Nephron (organoid): ENCODE measurements at regions not wholly inside any gene's neighbourhood (a gene's known extent, or its start where the extent isn't known, plus 50 kb on each side); places are given as distances from the start of the nearest gene placed in this dataset.

Experiments
- H3K27ac Mint-ChIP-seq, 3 experiments: 2 replicates each; pipeline ENCODE4 v1.8.0; 2020; ENCODE audit warnings: mixed read lengths in 3 of 3, mild to moderate bottlenecking in 2 of 3, moderate library complexity in 1 of 3
- H3K27me3 Mint-ChIP-seq: 2 replicates; pipeline ENCODE4 v1.8.0; 2021; ENCODE audit warnings: low read depth, mild to moderate bottlenecking, moderate library complexity, mixed read lengths
- H3K36me3 Mint-ChIP-seq: 2 replicates; pipeline ENCODE4 v1.8.0; 2020; ENCODE audit warnings: low read depth, mixed read lengths
- H3K4me1 Mint-ChIP-seq: 2 replicates; pipeline ENCODE4 v1.8.0; 2020; ENCODE audit warnings: mixed read lengths
- H3K4me3 Mint-ChIP-seq, 3 experiments: 2 replicates each; pipeline ENCODE4 v1.8.0; 2020; ENCODE audit warnings: mild to moderate bottlenecking in 3 of 3, mixed read lengths in 3 of 3, moderate library complexity in 2 of 3
- H3K9me3 Mint-ChIP-seq: 2 replicates; pipeline ENCODE4 v1.8.0; 2020; ENCODE audit warnings: mixed read lengths
- TF ChIP-seq, protein P1 (sequence below), 3 experiments: fragments of 200-600 bp; sonication (generic); IDR thresholded peaks; one replicate each; pipeline ENCODE4 v1.5.0; 2021; ENCODE audit warnings: antibody characterized with exemption in 3 of 3; ENCODE audit not compliant: unreplicated experiment in 3 of 3

DNA sequence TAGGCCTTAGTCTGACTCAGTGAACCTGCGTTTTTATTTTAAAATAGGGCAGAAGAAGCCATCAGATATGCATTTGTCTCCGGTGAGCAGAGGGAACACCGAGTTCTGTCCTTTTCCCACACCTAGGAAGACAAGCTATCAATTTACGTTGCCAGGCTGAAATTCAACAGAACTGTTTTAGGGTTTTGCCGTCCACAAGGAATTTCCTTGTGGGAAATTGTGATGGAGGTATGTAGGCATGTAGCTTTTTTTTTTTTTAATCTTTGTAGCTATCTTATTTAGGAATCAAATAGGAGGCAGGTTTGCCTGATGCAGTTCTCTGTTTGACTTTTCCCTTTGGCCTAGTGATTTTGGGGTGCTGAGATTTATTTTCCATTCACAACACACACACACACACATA lies 62.0 kb upstream of the ASAP2 start:
- Mint-ChIP-seq H3K27ac (no peak overlapping the region), H3K4me3 (no peak overlapping the region), H3K27me3 (peaks cover 39% of the 10 kb centered on the region), H3K36me3 (no peaks in the 10 kb centered on the region), H3K4me1 (no peaks in the 10 kb centered on the region), H3K9me3 (no peaks in the 10 kb centered on the region)
- TF ChIP-seq, protein P1, sequence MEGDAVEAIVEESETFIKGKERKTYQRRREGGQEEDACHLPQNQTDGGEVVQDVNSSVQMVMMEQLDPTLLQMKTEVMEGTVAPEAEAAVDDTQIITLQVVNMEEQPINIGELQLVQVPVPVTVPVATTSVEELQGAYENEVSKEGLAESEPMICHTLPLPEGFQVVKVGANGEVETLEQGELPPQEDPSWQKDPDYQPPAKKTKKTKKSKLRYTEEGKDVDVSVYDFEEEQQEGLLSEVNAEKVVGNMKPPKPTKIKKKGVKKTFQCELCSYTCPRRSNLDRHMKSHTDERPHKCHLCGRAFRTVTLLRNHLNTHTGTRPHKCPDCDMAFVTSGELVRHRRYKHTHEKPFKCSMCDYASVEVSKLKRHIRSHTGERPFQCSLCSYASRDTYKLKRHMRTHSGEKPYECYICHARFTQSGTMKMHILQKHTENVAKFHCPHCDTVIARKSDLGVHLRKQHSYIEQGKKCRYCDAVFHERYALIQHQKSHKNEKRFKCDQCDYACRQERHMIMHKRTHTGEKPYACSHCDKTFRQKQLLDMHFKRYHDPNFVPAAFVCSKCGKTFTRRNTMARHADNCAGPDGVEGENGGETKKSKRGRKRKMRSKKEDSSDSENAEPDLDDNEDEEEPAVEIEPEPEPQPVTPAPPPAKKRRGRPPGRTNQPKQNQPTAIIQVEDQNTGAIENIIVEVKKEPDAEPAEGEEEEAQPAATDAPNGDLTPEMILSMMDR (IDR thresholded peaks at IDR 0.05; ENCODE audit: unreplicated experiment in 3 of 3) = no peak

DNA sequence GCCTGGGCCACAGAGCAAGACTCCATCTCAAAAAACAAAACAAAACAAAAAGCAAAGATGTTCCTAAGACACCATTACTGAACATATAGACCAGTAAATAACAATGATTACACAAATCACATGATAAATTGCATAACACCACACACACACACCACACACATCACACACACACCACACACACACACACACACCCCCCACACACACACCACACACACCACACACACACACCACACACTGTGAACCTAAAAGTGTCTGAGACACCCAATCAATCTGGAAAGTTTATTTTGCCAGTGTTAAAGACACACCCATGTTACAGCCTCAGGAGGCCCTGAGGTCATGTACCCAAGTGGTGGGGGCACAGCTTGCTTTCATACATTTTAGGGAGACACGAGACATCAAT lies 62.6 kb upstream of the ASAP2 start:
- H3K9me3 Mint-ChIP-seq = no peaks in the 10 kb centered on the region
- H3K27me3 Mint-ChIP-seq = peaks cover 39% of the 10 kb centered on the region
- TF ChIP-seq, protein P1 (IDR thresholded peaks at IDR 0.05; ENCODE audit: unreplicated experiment in 3 of 3) = no peak
- peak overlapping the region in 2 of 3 experiments; percentile 11 to 16 for H3K4me3 Mint-ChIP-seq
- H3K4me1 Mint-ChIP-seq = no peaks in the 10 kb centered on the region
- no peak overlapping the region for H3K27ac Mint-ChIP-seq
- H3K36me3 Mint-ChIP-seq = no peaks in the 10 kb centered on the region

DNA sequence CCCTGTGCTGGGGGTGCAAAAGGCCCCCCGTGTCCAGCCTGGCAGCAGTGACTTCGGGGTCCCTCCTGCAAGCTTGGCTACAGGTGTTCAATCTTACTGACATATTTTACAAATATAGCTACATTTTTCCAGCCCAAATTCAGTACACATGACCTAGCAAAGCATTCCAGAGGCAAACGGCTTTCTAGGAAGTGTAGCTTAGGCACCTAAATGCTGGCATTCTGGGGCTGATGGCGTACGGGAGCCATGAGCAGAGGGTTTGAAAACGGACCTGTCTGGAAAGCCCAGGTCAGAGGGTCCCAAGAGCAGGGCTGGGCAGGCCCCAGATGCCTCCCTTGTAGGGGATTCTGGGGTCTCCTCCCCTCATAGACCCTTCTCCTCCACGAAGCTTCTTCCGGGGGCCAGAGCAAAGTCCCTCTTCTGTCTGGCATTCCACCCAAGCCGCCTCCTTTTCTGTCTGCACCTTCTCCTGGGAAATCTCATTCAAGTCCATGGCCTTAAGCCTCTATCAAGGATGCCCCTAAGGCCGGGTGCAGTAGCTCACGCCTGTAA lies 63.3 kb upstream of the ASAP2 start:
- no peaks in the 10 kb centered on the region for H3K4me1 Mint-ChIP-seq
- TF ChIP-seq, protein P1 (IDR thresholded peaks at IDR 0.05; ENCODE audit: unreplicated experiment in 3 of 3) = no peak
- no peaks in the 10 kb centered on the region for H3K9me3 Mint-ChIP-seq

DNA sequence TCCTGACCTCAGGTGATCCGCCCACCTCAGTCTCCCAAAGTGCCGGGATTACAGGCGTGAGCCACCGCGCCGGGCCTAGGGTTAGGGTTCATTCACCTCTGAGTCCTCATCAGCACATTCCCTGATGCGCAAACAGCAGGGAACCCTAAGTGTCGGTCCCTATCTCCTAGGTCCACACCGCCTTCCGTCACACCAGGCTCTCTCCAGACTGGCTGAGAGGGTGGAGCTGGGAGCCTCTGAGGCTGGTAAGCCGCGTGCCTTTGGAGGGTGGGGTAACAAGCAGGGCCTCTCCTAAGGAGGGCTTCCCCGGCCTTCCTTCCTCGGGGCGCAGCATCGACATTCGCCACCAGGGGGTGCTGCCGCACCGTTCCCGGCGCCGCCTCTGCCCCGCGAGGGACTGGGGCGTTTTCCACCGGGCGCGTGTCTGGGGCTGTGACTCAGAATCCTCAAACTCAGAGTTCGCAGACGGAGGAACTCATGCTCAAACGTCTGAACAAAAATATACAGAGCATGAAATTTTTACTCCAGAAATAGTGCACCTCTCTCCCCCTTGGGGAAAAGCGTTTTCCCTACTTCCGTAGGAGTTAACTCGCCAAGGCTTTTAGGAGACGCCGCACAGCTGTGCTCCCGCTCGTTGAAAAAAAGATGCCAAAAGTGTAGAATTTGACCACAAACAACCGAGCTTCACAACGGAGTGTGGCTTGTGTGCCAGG lies 63.9 kb upstream of the ASAP2 start:
- Mint-ChIP-seq H3K9me3 (no peaks in the 10 kb centered on the region), H3K27me3 (peaks cover 32% of the 10 kb centered on the region), H3K4me1 (no peaks in the 10 kb centered on the region), H3K4me3 (peak overlapping the region; percentile 38 to 57 (median 48)), H3K27ac (peak overlapping the region in 1 of 3 experiments; percentile 57), H3K36me3 (no peaks in the 10 kb centered on the region)
- TF ChIP-seq, protein P1 (IDR thresholded peaks at IDR 0.05; ENCODE audit: unreplicated experiment in 3 of 3) = peak; percentile 98 to 99 (median 99)

More for the DNA sequence above, 63.3 kb upstream of the ASAP2 start:
- no peaks in the 10 kb centered on the region for H3K36me3 Mint-ChIP-seq
- peak overlapping the region; percentile 38 to 57 (median 48) for H3K4me3 Mint-ChIP-seq
- no peak overlapping the region for H3K27ac Mint-ChIP-seq
- H3K27me3 Mint-ChIP-seq = peaks cover 36% of the 10 kb centered on the region

DNA sequence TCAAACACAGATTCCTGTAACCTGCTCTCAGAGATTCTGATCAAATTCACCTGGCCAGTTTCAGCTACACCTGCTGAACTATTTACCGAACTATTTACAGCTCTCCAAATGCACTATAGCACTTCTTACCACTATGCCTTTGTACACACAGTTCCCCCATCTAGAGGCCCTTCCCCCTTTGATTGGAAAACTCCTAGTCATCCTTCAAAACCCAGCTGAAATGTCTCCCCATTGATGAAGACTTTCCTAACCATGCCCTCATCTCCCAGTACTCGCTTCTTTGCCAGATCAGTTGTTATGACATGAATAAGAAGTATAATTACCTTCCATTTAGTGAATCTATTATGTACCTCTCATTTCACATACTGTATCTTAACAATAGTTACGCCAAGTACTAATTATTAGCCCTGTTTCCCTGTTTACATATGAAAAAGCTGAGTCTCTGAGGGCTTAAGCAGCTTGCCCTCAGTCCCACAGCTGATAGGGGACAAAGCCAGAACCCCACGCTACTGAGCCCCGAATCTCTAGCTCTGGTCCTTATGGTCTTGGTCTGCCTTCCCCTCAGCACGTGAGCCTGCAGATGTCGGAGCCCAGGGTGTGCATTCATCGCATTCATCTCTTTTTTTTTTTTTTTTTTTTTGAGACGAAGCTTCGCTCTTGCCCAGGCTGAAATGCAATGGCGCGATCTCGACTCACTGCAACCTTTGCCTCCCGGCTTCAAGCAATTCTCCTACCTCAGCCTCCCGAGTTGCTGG lies 64.7 kb upstream of the ASAP2 start:
- Mint-ChIP-seq H3K4me1 (no peaks in the 10 kb centered on the region), H3K36me3 (no peaks in the 10 kb centered on the region), H3K27me3 (peaks cover 32% of the 10 kb centered on the region), H3K9me3 (no peaks in the 10 kb centered on the region), H3K27ac (no peak overlapping the region), H3K4me3 (no peak overlapping the region)
- TF ChIP-seq, protein P1 (IDR thresholded peaks at IDR 0.05; ENCODE audit: unreplicated experiment in 3 of 3) = no peak
